NCI-H526 (cell line): ENCODE measurements at regions not wholly inside any gene's neighbourhood (a gene's known extent, or its start where the extent isn't known, plus 50 kb on each side); places are given as distances from the start of the nearest gene placed in this dataset.
"Not testable (repeated sequence)": the region's sequence is repeated elsewhere in the genome, so short reads cannot be mapped to it uniquely, and the experiment has no call there.

Experiments
- DNase-seq, 2 experiments: peaks; one replicate each; lab custom pipeline; 2025; lab: John Stamatoyannopoulos, UW

- no peak for DNase-seq
These were observed 311.4 kb downstream of the PDCD6IP start for GRCh38 chr3:34109846-34110245.

- DNase-seq = no peak
These were observed 312.9 kb downstream of the PDCD6IP start for GRCh38 chr3:34111361-34111760.

- DNase-seq = not testable (repeated sequence)
These were observed 313.8 kb downstream of the PDCD6IP start for GRCh38 chr3:34112261-34112660.

- no peak for DNase-seq
These were observed 332.7 kb downstream of the PDCD6IP start for GRCh38 chr3:34131091-34131490.

- DNase-seq = no peak
These were observed 333.8 kb downstream of the PDCD6IP start for GRCh38 chr3:34132069-34132692.

- DNase-seq = no peak
These were observed 341.1 kb downstream of the PDCD6IP start for GRCh38 chr3:34139566-34139965.

- no peak for DNase-seq
These were observed 342.2 kb downstream of the PDCD6IP start for GRCh38 chr3:34140616-34141015.

- no peak for DNase-seq
These were observed 343.5 kb downstream of the PDCD6IP start for GRCh38 chr3:34141841-34142337.

- DNase-seq = no peak
These were observed 347.4 kb downstream of the PDCD6IP start for GRCh38 chr3:34145796-34146195.

- no peak for DNase-seq
These were observed 348.2 kb downstream of the PDCD6IP start for GRCh38 chr3:34146596-34146995.

- DNase-seq = no peak
These were observed 352.6 kb downstream of the PDCD6IP start for GRCh38 chr3:34150992-34151391.

GRCh38 chr3:34152656-34153055, 354.2 kb downstream of the PDCD6IP start:
- no peak for DNase-seq

GRCh38 chr3:34155108-34155507, 356.7 kb downstream of the PDCD6IP start:
- DNase-seq = no peak

GRCh38 chr3:34155666-34156065, 357.2 kb downstream of the PDCD6IP start:
- DNase-seq = no peak

- DNase-seq = no peak
These were observed 359.1 kb downstream of the PDCD6IP start for GRCh38 chr3:34157491-34157890.

- DNase-seq = no peak
These were observed 361.4 kb downstream of the PDCD6IP start for GRCh38 chr3:34159613-34160420.

- DNase-seq = not testable (repeated sequence)
These were observed 371.2 kb downstream of the PDCD6IP start for GRCh38 chr3:34169636-34170035.

- no peak for DNase-seq
These were observed 376.3 kb downstream of the PDCD6IP start for GRCh38 chr3:34174740-34175139.

GRCh38 chr3:34175636-34176176, 377.3 kb downstream of the PDCD6IP start:
- no peak for DNase-seq

- DNase-seq = no peak
These were observed 378.3 kb downstream of the PDCD6IP start for GRCh38 chr3:34176723-34177122.

GRCh38 chr3:34178415-34178814, 380.0 kb downstream of the PDCD6IP start:
- DNase-seq = no peak

GRCh38 chr3:34179716-34180115, 381.3 kb downstream of the PDCD6IP start:
- no peak for DNase-seq

GRCh38 chr3:34180532-34180931, 382.1 kb downstream of the PDCD6IP start:
- DNase-seq = no peak
